Liver (tissue), 7 donors: ENCODE measurements at regions not wholly inside any gene's neighbourhood (a gene's known extent, or its start where the extent isn't known, plus 50 kb on each side); places are given as distances from the start of the nearest gene placed in this dataset.

Experiments
- DNase-seq: peaks from one replicate; pipeline ENCODE4 v3.0.0-alpha.2; 2017; ENCODE audit warnings: low spot score
- H3K27ac ChIP-seq, 2 donors: one replicate each; pipeline ENCODE4 v1.7.0; 2013; ENCODE audit warnings: inconsistent platforms in 2 of 2, low read length in 2 of 2, control low read depth in 1 of 2, low read depth in 1 of 2, mild to moderate bottlenecking in 1 of 2
- H3K27me3 ChIP-seq, 4 donors: one replicate each; pipeline versions ENCODE4 v1.6.1 to v1.7.0; 2013; ENCODE audit warnings: low read length in 3 of 4, inconsistent platforms in 1 of 4, mild to moderate bottlenecking in 1 of 4, moderate library complexity in 1 of 4; ENCODE audit not compliant: control insufficient read depth in 4 of 4, insufficient read depth in 4 of 4
- H3K36me3 ChIP-seq, 4 donors: one replicate each; pipeline versions ENCODE4 v1.6.1 to v1.7.0; 2013; ENCODE audit warnings: low read length in 3 of 4, mild to moderate bottlenecking in 3 of 4, low read depth in 1 of 4, moderate library complexity in 1 of 4; ENCODE audit not compliant: control insufficient read depth in 4 of 4, insufficient read depth in 3 of 4
- H3K4me1 ChIP-seq, 4 donors: one replicate each; pipeline versions ENCODE4 v1.6.1 to v1.7.0; 2013; ENCODE audit warnings: low read length in 3 of 4, mild to moderate bottlenecking in 3 of 4, moderate library complexity in 1 of 4; ENCODE audit not compliant: control insufficient read depth in 4 of 4, insufficient read depth in 4 of 4
- H3K4me3 ChIP-seq, 3 donors: one replicate each; pipeline versions ENCODE4 v1.6.1 to v1.7.0; 2013; ENCODE audit warnings: low read length in 3 of 3, control low read depth in 1 of 3, low read depth in 1 of 3, mild to moderate bottlenecking in 1 of 3
- H3K9ac ChIP-seq, 2 donors: one replicate each; pipeline ENCODE4 v1.7.0; 2013; ENCODE audit warnings: low read length in 2 of 2, mild to moderate bottlenecking in 2 of 2, moderate library complexity in 2 of 2, control low read depth in 1 of 2, low read depth in 1 of 2
- H3K9me3 ChIP-seq, 4 donors: one replicate each; pipeline versions ENCODE4 v1.6.1 to v1.7.0; 2013; ENCODE audit warnings: low read length in 3 of 4; ENCODE audit not compliant: control insufficient read depth in 4 of 4
- ATF3 ChIP-seq: IDR thresholded peaks from 2 replicates; pipeline ENCODE4 v1.6.1; 2016; ENCODE audit warnings: antibody characterized with exemption
- EGR1 ChIP-seq, 2 donors: IDR thresholded peaks; 2 replicates each; pipeline ENCODE4 v1.6.1; 2016 to 2018; ENCODE audit warnings: antibody characterized with exemption in 2 of 2, low read depth in 2 of 2
- FOXA1 ChIP-seq: IDR thresholded peaks from 2 replicates; pipeline ENCODE4 v1.6.1; 2016; ENCODE audit warnings: antibody characterized with exemption
- FOXA2 ChIP-seq: IDR thresholded peaks from 2 replicates; pipeline ENCODE4 v1.6.1; 2016; ENCODE audit warnings: antibody characterized with exemption
- GABPA ChIP-seq, 2 donors: IDR thresholded peaks in 1 of 2; conservative IDR thresholded peaks in 1 of 2; 2 replicates each; pipeline ENCODE4 v1.6.1; 2016; ENCODE audit warnings: antibody characterized with exemption in 2 of 2, mild to moderate bottlenecking in 1 of 2, moderate library complexity in 1 of 2
- HNF4A ChIP-seq, 2 donors: conservative IDR thresholded peaks; 2 replicates each; pipeline ENCODE4 v1.6.1; 2016; ENCODE audit warnings: antibody characterized with exemption in 2 of 2, mild to moderate bottlenecking in 2 of 2
- HNF4G ChIP-seq: IDR thresholded peaks from 2 replicates; pipeline ENCODE4 v1.6.1; 2016; ENCODE audit warnings: antibody characterized with exemption
- JUND ChIP-seq, 2 donors: IDR thresholded peaks; 2 replicates each; pipeline ENCODE4 v1.6.1; 2016; ENCODE audit warnings: antibody characterized with exemption in 2 of 2
- MAX ChIP-seq: IDR thresholded peaks from 2 replicates; pipeline ENCODE4 v1.6.1; 2016; ENCODE audit warnings: antibody characterized with exemption
- NR2F2 ChIP-seq: IDR thresholded peaks from 2 replicates; pipeline ENCODE4 v1.6.1; 2016; ENCODE audit warnings: antibody characterized with exemption
- RAD21 ChIP-seq, 2 donors: IDR thresholded peaks; 2 replicates each; pipeline ENCODE4 v1.6.1; 2016; ENCODE audit warnings: antibody characterized with exemption in 2 of 2, mild to moderate bottlenecking in 2 of 2
- RXRA ChIP-seq, 2 donors: IDR thresholded peaks; 2 replicates each; pipeline ENCODE4 v1.6.1; 2017 to 2018; ENCODE audit warnings: antibody characterized with exemption in 2 of 2, mild to moderate bottlenecking in 1 of 2
- SP1 ChIP-seq: IDR thresholded peaks from 2 replicates; pipeline ENCODE4 v1.6.1; 2018; ENCODE audit warnings: antibody characterized with exemption, mild to moderate bottlenecking
- TAF1 ChIP-seq: conservative IDR thresholded peaks from 2 replicates; pipeline ENCODE4 v1.6.1; 2016; ENCODE audit warnings: antibody characterized with exemption, mild to moderate bottlenecking
- YY1 ChIP-seq: IDR thresholded peaks from 2 replicates; pipeline ENCODE4 v1.6.1; 2016; ENCODE audit warnings: antibody characterized with exemption, mild to moderate bottlenecking
- ZBTB33 ChIP-seq: IDR thresholded peaks from 2 replicates; pipeline ENCODE4 v1.6.1; 2016; ENCODE audit warnings: antibody characterized with exemption
- WGBS: extraction: QIAGEN DNeasy Blood & Tissue Kit; methylation state at CpG from one replicate; pipeline ENCODE4 v1.1.7; 2013; 5-methylcytosine and 5-hydroxymethylcytosine counted together
- donor health status: healthy.
- donor health status: healthy.
- donor health status: healthy.
- donor health status: healthy.

DNA sequence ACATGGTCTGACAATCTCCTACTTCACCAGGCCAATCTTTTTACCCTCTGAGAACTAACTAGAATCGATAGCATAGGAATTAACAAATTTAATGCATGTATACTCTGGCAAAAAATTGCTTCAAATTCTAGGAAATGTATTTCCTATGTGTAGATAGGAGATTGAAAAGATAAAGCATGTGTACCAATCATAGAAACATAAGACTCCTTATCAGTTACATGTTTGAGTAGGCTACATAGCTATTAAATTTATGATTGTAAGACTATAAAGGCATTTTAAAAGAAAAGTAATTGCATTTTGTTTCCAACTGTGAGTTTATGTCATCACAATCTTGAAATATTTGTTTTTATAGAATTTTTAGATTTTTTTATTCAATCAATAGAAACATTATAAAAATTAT is 196.6 kb upstream of the HEY2 start:
- TF ChIP-seq EGR1 (IDR thresholded peaks at IDR 0.05; ENCODE audit: low read depth in 2 of 2) (no peak), RAD21 (IDR thresholded peaks at IDR 0.05) (no peak), YY1 (no peak), JUND (IDR thresholded peaks at IDR 0.05) (no peak), RXRA (IDR thresholded peaks at IDR 0.05) (no peak), ZBTB33 (no peak), NR2F2 (no peak), TAF1 (no peak), HNF4A (conservative IDR thresholded peaks at IDR 0.05) (no peak), MAX (no peak), HNF4G (no peak), SP1 (no peak), FOXA1 (no peak), GABPA (IDR thresholded peaks at IDR 0.05 in 1 of 2, conservative IDR thresholded peaks at IDR 0.05 in 1 of 2) (no peak), ATF3 (no peak)
- no peak overlapping the region for H3K4me3 ChIP-seq
- no peaks in the 10 kb centered on the region for H3K36me3 ChIP-seq
- DNase-seq = no peak
- 93% methylated on average over 1 of the region's 1 CpG for WGBS
- no peaks in the 10 kb centered on the region for H3K9me3 ChIP-seq
- H3K9ac ChIP-seq = no peak overlapping the region
- H3K4me1 ChIP-seq = no peaks in the 10 kb centered on the region
- peaks cover 0 to 2% (median 0%) of the 10 kb centered on the region in 4 donors for H3K27me3 ChIP-seq
- H3K27ac ChIP-seq = no peak overlapping the region

DNA sequence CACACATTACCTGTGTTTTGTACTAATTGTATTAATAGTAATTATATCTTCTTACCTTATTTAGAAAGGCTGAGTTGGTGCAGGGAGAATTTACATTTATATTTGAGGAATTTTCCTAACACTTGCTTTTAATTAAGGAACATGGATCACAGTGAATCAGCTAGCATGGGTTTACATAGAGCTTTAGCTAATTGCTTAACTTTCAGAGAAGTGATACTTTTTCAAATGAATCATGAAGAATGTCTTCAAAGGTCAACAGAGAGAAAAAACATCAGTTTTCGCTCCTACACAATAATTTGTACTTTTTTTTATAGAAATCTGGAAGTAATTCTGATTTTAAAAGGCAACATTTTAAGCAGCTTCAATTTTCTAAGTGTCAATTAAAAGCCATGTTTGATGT is 195.0 kb upstream of the HEY2 start:
- Histone ChIP-seq H3K27me3 (peaks cover 0 to 2% (median 0%) of the 10 kb centered on the region in 4 donors), H3K9me3 (no peaks in the 10 kb centered on the region), H3K9ac (no peak overlapping the region), H3K4me3 (no peak overlapping the region), H3K4me1 (no peaks in the 10 kb centered on the region), H3K27ac (no peak overlapping the region), H3K36me3 (no peaks in the 10 kb centered on the region)
- 92% methylated on average over 1 of the region's 1 CpG for WGBS
- no peak for DNase-seq
- TF ChIP-seq FOXA1 = no peak
- TF ChIP-seq FOXA2 = no peak
- no peak for TF ChIP-seq JUND (IDR thresholded peaks at IDR 0.05)
- TF ChIP-seq EGR1 (IDR thresholded peaks at IDR 0.05; ENCODE audit: low read depth in 2 of 2) = no peak
- TF ChIP-seq SP1 = no peak
- no peak for TF ChIP-seq HNF4G
- no peak for TF ChIP-seq YY1
- no peak for TF ChIP-seq GABPA (IDR thresholded peaks at IDR 0.05 in 1 of 2, conservative IDR thresholded peaks at IDR 0.05 in 1 of 2)
- no peak for TF ChIP-seq MAX
- TF ChIP-seq ATF3 = no peak
